ENCODE measurements at regions not wholly inside any gene's neighbourhood (a gene's known extent, or its start where the extent isn't known, plus 50 kb on each side); places are given as distances from the start of the nearest gene placed in this dataset.
"Not testable (repeated sequence)": the region's sequence is repeated elsewhere in the genome, so short reads cannot be mapped to it uniquely, and the experiment has no call there.

DNA sequence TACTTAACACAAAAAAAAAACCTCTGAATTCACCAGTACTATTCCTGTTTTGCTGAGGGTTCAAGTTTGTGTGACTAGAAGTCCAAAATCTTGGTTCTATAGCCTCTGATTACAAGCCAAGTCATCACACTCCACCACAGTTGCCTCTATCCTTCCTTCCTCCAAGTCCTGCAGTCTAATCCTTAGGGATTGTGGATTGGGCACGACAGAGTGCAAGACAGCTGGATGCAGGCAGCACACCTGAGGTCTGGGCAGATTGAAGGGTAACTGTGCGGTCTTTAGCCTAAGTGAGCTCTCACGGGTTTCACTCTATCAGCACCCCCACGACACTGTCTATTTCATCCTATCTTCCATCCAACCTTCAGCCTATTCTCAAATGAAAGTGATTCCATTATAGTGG, 299.4 kb upstream of the ID2 start:
- DNase-seq (ENCODE audit: low read depth, low spot score) (no peak), ATAC-seq (no peak)
- no peaks in the 10 kb centered on the region for H3K9me2 ChIP-seq (ENCODE audit: insufficient read depth)
- no peak overlapping the region for H3K9ac ChIP-seq (ENCODE audit: low read length)
- no peaks in the 10 kb centered on the region for H3K9me3 ChIP-seq (ENCODE audit: control insufficient read depth in 1 of 2, insufficient read depth in 1 of 2, low read depth in 1 of 2, low read length in 2 of 2)
- no peaks in the 10 kb centered on the region for H3K4me1 ChIP-seq (ENCODE audit: control insufficient read depth in 1 of 2, insufficient read depth in 2 of 2, low read length in 2 of 2)
- H2AFZ ChIP-seq (ENCODE audit: low read depth, low read length, poor library complexity, severe bottlenecking), result no peak overlapping the region
- H3K4me2 ChIP-seq (ENCODE audit: low read length), result no peak overlapping the region
- intact Hi-C loops (cut with micrococcal nuclease), result no loop called here
- TF ChIP-seq, protein P1, sequence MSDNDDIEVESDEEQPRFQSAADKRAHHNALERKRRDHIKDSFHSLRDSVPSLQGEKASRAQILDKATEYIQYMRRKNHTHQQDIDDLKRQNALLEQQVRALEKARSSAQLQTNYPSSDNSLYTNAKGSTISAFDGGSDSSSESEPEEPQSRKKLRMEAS (IDR thresholded peaks at IDR 0.05), result no peak
- no peak for TF ChIP-seq POLR2A (IDR thresholded peaks at IDR 0.05; ENCODE audit: borderline replicate concordance, extremely low read depth, insufficient read depth, insufficient read length)
- TF ChIP-seq CBX3 (IDR thresholded peaks at IDR 0.05; ENCODE audit: low read depth), result no peak
- TF ChIP-seq SP1 (IDR thresholded peaks at IDR 0.05; ENCODE audit: low read depth), result no peak
- no peak for TF ChIP-seq RAD21 (IDR thresholded peaks at IDR 0.05; ENCODE audit: low read depth)
- TF ChIP-seq EZH2 (IDR thresholded peaks at IDR 0.05), result no peak
- no peak for TF ChIP-seq ELF1 (IDR thresholded peaks at IDR 0.05; ENCODE audit: borderline replicate concordance, low read depth)
- TF ChIP-seq SRF (IDR thresholded peaks at IDR 0.05; ENCODE audit: low read depth), result no peak
- TF ChIP-seq, protein P2, sequence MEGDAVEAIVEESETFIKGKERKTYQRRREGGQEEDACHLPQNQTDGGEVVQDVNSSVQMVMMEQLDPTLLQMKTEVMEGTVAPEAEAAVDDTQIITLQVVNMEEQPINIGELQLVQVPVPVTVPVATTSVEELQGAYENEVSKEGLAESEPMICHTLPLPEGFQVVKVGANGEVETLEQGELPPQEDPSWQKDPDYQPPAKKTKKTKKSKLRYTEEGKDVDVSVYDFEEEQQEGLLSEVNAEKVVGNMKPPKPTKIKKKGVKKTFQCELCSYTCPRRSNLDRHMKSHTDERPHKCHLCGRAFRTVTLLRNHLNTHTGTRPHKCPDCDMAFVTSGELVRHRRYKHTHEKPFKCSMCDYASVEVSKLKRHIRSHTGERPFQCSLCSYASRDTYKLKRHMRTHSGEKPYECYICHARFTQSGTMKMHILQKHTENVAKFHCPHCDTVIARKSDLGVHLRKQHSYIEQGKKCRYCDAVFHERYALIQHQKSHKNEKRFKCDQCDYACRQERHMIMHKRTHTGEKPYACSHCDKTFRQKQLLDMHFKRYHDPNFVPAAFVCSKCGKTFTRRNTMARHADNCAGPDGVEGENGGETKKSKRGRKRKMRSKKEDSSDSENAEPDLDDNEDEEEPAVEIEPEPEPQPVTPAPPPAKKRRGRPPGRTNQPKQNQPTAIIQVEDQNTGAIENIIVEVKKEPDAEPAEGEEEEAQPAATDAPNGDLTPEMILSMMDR (IDR thresholded peaks at IDR 0.05 in 2 of 3, conservative IDR thresholded peaks at IDR 0.05 in 1 of 3; ENCODE audit: borderline replicate concordance in 1 of 3, insufficient read depth in 1 of 3, low read depth in 2 of 3, low read length in 2 of 3), result no peak
- no peak for TF ChIP-seq SIN3A (IDR thresholded peaks at IDR 0.05; ENCODE audit: low read depth)
- no peak for TF ChIP-seq ZFX (IDR thresholded peaks at IDR 0.05)
- no peak for TF ChIP-seq ZNF274 (IDR thresholded peaks at IDR 0.05; ENCODE audit: low read depth, low read length)
- no peak for TF ChIP-seq FOSL1 (IDR thresholded peaks at IDR 0.05; ENCODE audit: low read depth)
- TF ChIP-seq, protein P3, sequence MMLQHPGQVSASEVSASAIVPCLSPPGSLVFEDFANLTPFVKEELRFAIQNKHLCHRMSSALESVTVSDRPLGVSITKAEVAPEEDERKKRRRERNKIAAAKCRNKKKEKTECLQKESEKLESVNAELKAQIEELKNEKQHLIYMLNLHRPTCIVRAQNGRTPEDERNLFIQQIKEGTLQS (IDR thresholded peaks at IDR 0.05), result no peak
- no peak for TF ChIP-seq CEBPB (IDR thresholded peaks at IDR 0.05; ENCODE audit: low read depth)
- TF ChIP-seq EGR1 (IDR thresholded peaks at IDR 0.05; ENCODE audit: low read depth), result no peak
- TF ChIP-seq, protein P4, sequence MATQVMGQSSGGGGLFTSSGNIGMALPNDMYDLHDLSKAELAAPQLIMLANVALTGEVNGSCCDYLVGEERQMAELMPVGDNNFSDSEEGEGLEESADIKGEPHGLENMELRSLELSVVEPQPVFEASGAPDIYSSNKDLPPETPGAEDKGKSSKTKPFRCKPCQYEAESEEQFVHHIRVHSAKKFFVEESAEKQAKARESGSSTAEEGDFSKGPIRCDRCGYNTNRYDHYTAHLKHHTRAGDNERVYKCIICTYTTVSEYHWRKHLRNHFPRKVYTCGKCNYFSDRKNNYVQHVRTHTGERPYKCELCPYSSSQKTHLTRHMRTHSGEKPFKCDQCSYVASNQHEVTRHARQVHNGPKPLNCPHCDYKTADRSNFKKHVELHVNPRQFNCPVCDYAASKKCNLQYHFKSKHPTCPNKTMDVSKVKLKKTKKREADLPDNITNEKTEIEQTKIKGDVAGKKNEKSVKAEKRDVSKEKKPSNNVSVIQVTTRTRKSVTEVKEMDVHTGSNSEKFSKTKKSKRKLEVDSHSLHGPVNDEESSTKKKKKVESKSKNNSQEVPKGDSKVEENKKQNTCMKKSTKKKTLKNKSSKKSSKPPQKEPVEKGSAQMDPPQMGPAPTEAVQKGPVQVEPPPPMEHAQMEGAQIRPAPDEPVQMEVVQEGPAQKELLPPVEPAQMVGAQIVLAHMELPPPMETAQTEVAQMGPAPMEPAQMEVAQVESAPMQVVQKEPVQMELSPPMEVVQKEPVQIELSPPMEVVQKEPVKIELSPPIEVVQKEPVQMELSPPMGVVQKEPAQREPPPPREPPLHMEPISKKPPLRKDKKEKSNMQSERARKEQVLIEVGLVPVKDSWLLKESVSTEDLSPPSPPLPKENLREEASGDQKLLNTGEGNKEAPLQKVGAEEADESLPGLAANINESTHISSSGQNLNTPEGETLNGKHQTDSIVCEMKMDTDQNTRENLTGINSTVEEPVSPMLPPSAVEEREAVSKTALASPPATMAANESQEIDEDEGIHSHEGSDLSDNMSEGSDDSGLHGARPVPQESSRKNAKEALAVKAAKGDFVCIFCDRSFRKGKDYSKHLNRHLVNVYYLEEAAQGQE (IDR thresholded peaks at IDR 0.05; ENCODE audit: low read depth), result no peak
- TF ChIP-seq TCF7L2 (IDR thresholded peaks at IDR 0.05; ENCODE audit: borderline replicate concordance, extremely low read depth, insufficient read depth, insufficient read length), result no peak
- TF ChIP-seq EZH2phosphoT487 (IDR thresholded peaks at IDR 0.05; ENCODE audit: borderline replicate concordance), result no peak
- RAD21 ChIA-PET (ENCODE audit: low non-redundant PET in 1 of 2, low total read pairs in 2 of 2, uncharacterized antibody in 2 of 2, unreplicated experiment in 2 of 2), result no interaction called here
- no peak overlapping the region for H3K4me3 ChIP-seq (replicated peaks in 1 of 2; ENCODE audit: low read depth in 1 of 2, low read length in 2 of 2)
- BruUV-seq (replicated peaks), result no TSS peak
- no peaks in the 10 kb centered on the region for H3K36me3 ChIP-seq (ENCODE audit: control insufficient read depth in 1 of 2, insufficient read depth in 2 of 2, low read length in 2 of 2)
- POLR2A ChIA-PET, result no interaction called here
- H3K79me2 ChIP-seq (ENCODE audit: insufficient read depth, low read length), result no peaks in the 10 kb centered on the region
- no peaks in the 10 kb centered on the region for H3K27me3 ChIP-seq (ENCODE audit: insufficient read depth, low read length)
- H4K20me1 ChIP-seq (ENCODE audit: insufficient read depth), result no peaks in the 10 kb centered on the region
- CTCF ChIA-PET, result no interaction called here
- H3K27ac ChIP-seq (ENCODE audit: low read depth, low read length), result no peak overlapping the region

DNA sequence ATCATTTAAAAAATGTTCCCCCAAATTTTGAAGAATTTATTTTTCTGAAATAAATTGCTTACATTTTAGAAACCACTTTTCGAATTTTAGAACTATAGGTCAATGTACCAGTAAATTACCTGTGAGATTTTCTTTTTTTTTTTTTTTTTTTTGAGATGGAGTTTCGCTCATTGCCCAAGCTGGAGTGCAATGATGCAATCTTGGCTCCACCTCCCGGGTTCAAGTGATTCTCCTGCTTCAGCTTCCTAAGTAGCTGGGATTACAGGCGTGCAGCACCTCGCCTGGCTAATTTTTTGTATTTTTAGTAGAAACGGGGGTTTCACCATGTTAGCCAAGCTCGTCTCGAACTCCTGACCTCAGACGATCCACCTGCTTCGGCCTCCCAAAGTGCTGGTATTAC, 295.1 kb upstream of the ID2 start:
- H3K9me3 ChIP-seq (ENCODE audit: control insufficient read depth in 1 of 2, insufficient read depth in 1 of 2, low read depth in 1 of 2, low read length in 2 of 2); H3K36me3 ChIP-seq (ENCODE audit: control insufficient read depth in 1 of 2, insufficient read depth in 2 of 2, low read length in 2 of 2); POLR2A ChIA-PET; BruUV-seq (replicated peaks); H3K9me2 ChIP-seq (ENCODE audit: insufficient read depth); H3K4me2 ChIP-seq (ENCODE audit: low read length); H2AFZ ChIP-seq (ENCODE audit: low read depth, low read length, poor library complexity, severe bottlenecking); H3K27ac ChIP-seq (ENCODE audit: low read depth, low read length); H3K27me3 ChIP-seq (ENCODE audit: insufficient read depth, low read length); intact Hi-C loops (cut with micrococcal nuclease); H3K4me3 ChIP-seq (replicated peaks in 1 of 2; ENCODE audit: low read depth in 1 of 2, low read length in 2 of 2); ATAC-seq; H3K4me1 ChIP-seq (ENCODE audit: control insufficient read depth in 1 of 2, insufficient read depth in 2 of 2, low read length in 2 of 2); H4K20me1 ChIP-seq (ENCODE audit: insufficient read depth); CTCF ChIA-PET; DNase-seq (ENCODE audit: low read depth, low spot score); H3K79me2 ChIP-seq (ENCODE audit: insufficient read depth, low read length); H3K9ac ChIP-seq (ENCODE audit: low read length); RAD21 ChIA-PET (ENCODE audit: low non-redundant PET in 1 of 2, low total read pairs in 2 of 2, uncharacterized antibody in 2 of 2, unreplicated experiment in 2 of 2): not testable (repeated sequence)
